H1 (cell line): ENCODE measurements at regions not wholly inside any gene's neighbourhood (a gene's known extent, or its start where the extent isn't known, plus 50 kb on each side); places are given as distances from the start of the nearest gene placed in this dataset.

ENCODE experiments used
- ASH2L ChIP-seq: fragments of 200-600, 300-600 bp; sonication (generic); IDR thresholded peaks from one replicate; pipeline ENCODE4 v1.7.1; 2017; ENCODE audit warnings: low read length
- BACH1 ChIP-seq: IDR thresholded peaks from 2 replicates; pipeline ENCODE4 v1.6.1; 2012; ENCODE audit warnings: low read length, improper control_type of control experiment
- EGR1 ChIP-seq: IDR thresholded peaks from 2 replicates; pipeline ENCODE4 v1.6.1; 2011; ENCODE audit warnings: low read depth, low read length, borderline replicate concordance
- KDM4A ChIP-seq: IDR thresholded peaks from one replicate; pipeline ENCODE4 v1.7.1; 2012; ENCODE audit warnings: low read depth, mild to moderate bottlenecking, moderate library complexity, low read length, inconsistent platforms; ENCODE audit not compliant: severe bottlenecking
- NANOG ChIP-seq: IDR thresholded peaks from 2 replicates; pipeline ENCODE4 v1.6.1; 2011; ENCODE audit warnings: low read length, low read depth, mild to moderate bottlenecking, inconsistent platforms; ENCODE audit not compliant: insufficient read depth, poor library complexity, severe bottlenecking
- RAD21 ChIP-seq, 2 experiments: IDR thresholded peaks in 1 of 2; conservative IDR thresholded peaks in 1 of 2; 2 replicates each; pipeline ENCODE4 v1.6.1; 2011; ENCODE audit warnings: low read depth in 2 of 2, low read length in 2 of 2, improper control_type of control experiment in 1 of 2, inconsistent platforms in 1 of 2, mild to moderate bottlenecking in 1 of 2, moderate library complexity in 1 of 2
- SP1 ChIP-seq: IDR thresholded peaks from 2 replicates; pipeline ENCODE4 v1.6.1; 2011; ENCODE audit warnings: low read depth, low read length
- SP2 ChIP-seq: IDR thresholded peaks from 2 replicates; pipeline ENCODE4 v1.6.1; 2012; ENCODE audit warnings: mild to moderate bottlenecking, low read length, inconsistent platforms
- TF ChIP-seq, protein P1 (sequence below): fragments of 300-600 bp; sonication (generic); IDR thresholded peaks from 2 replicates; pipeline ENCODE4 v1.7.1; 2012; ENCODE audit warnings: low read length, moderate library complexity, mild to moderate bottlenecking, inconsistent platforms; ENCODE audit not compliant: insufficient replicate concordance
- TF ChIP-seq, protein P2 (sequence below), 3 experiments: IDR thresholded peaks; 1 replicate in 2 of 3; 2 replicates in 1 of 3; pipeline versions ENCODE4 v1.5.1 to v1.6.1; 2011; ENCODE audit warnings: low read length in 3 of 3, mild to moderate bottlenecking in 3 of 3, inconsistent platforms in 2 of 3, low read depth in 1 of 3, moderate library complexity in 1 of 3; ENCODE audit not compliant: insufficient read depth in 1 of 3; ENCODE audit errors: control extremely low read depth in 1 of 3

- TF ChIP-seq, protein P1, sequence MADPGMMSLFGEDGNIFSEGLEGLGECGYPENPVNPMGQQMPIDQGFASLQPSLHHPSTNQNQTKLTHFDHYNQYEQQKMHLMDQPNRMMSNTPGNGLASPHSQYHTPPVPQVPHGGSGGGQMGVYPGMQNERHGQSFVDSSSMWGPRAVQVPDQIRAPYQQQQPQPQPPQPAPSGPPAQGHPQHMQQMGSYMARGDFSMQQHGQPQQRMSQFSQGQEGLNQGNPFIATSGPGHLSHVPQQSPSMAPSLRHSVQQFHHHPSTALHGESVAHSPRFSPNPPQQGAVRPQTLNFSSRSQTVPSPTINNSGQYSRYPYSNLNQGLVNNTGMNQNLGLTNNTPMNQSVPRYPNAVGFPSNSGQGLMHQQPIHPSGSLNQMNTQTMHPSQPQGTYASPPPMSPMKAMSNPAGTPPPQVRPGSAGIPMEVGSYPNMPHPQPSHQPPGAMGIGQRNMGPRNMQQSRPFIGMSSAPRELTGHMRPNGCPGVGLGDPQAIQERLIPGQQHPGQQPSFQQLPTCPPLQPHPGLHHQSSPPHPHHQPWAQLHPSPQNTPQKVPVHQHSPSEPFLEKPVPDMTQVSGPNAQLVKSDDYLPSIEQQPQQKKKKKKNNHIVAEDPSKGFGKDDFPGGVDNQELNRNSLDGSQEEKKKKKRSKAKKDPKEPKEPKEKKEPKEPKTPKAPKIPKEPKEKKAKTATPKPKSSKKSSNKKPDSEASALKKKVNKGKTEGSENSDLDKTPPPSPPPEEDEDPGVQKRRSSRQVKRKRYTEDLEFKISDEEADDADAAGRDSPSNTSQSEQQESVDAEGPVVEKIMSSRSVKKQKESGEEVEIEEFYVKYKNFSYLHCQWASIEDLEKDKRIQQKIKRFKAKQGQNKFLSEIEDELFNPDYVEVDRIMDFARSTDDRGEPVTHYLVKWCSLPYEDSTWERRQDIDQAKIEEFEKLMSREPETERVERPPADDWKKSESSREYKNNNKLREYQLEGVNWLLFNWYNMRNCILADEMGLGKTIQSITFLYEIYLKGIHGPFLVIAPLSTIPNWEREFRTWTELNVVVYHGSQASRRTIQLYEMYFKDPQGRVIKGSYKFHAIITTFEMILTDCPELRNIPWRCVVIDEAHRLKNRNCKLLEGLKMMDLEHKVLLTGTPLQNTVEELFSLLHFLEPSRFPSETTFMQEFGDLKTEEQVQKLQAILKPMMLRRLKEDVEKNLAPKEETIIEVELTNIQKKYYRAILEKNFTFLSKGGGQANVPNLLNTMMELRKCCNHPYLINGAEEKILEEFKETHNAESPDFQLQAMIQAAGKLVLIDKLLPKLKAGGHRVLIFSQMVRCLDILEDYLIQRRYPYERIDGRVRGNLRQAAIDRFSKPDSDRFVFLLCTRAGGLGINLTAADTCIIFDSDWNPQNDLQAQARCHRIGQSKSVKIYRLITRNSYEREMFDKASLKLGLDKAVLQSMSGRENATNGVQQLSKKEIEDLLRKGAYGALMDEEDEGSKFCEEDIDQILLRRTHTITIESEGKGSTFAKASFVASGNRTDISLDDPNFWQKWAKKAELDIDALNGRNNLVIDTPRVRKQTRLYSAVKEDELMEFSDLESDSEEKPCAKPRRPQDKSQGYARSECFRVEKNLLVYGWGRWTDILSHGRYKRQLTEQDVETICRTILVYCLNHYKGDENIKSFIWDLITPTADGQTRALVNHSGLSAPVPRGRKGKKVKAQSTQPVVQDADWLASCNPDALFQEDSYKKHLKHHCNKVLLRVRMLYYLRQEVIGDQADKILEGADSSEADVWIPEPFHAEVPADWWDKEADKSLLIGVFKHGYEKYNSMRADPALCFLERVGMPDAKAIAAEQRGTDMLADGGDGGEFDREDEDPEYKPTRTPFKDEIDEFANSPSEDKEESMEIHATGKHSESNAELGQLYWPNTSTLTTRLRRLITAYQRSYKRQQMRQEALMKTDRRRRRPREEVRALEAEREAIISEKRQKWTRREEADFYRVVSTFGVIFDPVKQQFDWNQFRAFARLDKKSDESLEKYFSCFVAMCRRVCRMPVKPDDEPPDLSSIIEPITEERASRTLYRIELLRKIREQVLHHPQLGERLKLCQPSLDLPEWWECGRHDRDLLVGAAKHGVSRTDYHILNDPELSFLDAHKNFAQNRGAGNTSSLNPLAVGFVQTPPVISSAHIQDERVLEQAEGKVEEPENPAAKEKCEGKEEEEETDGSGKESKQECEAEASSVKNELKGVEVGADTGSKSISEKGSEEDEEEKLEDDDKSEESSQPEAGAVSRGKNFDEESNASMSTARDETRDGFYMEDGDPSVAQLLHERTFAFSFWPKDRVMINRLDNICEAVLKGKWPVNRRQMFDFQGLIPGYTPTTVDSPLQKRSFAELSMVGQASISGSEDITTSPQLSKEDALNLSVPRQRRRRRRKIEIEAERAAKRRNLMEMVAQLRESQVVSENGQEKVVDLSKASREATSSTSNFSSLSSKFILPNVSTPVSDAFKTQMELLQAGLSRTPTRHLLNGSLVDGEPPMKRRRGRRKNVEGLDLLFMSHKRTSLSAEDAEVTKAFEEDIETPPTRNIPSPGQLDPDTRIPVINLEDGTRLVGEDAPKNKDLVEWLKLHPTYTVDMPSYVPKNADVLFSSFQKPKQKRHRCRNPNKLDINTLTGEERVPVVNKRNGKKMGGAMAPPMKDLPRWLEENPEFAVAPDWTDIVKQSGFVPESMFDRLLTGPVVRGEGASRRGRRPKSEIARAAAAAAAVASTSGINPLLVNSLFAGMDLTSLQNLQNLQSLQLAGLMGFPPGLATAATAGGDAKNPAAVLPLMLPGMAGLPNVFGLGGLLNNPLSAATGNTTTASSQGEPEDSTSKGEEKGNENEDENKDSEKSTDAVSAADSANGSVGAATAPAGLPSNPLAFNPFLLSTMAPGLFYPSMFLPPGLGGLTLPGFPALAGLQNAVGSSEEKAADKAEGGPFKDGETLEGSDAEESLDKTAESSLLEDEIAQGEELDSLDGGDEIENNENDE = no peak
- TF ChIP-seq ASH2L (no peak), NANOG (no peak), KDM4A (no peak), BACH1 (no peak), SP2 (no peak), RAD21 (IDR thresholded peaks at IDR 0.05 in 1 of 2, conservative IDR thresholded peaks at IDR 0.05 in 1 of 2; ENCODE audit: low read depth in 2 of 2, low read length in 2 of 2) (no peak), EGR1 (no peak), SP1 (no peak)
- TF ChIP-seq, protein P2, sequence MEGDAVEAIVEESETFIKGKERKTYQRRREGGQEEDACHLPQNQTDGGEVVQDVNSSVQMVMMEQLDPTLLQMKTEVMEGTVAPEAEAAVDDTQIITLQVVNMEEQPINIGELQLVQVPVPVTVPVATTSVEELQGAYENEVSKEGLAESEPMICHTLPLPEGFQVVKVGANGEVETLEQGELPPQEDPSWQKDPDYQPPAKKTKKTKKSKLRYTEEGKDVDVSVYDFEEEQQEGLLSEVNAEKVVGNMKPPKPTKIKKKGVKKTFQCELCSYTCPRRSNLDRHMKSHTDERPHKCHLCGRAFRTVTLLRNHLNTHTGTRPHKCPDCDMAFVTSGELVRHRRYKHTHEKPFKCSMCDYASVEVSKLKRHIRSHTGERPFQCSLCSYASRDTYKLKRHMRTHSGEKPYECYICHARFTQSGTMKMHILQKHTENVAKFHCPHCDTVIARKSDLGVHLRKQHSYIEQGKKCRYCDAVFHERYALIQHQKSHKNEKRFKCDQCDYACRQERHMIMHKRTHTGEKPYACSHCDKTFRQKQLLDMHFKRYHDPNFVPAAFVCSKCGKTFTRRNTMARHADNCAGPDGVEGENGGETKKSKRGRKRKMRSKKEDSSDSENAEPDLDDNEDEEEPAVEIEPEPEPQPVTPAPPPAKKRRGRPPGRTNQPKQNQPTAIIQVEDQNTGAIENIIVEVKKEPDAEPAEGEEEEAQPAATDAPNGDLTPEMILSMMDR (IDR thresholded peaks at IDR 0.05; ENCODE audit: control extremely low read depth in 1 of 3, insufficient read depth in 1 of 3, low read depth in 1 of 3, low read length in 3 of 3) = no peak
Measured at GRCh38 chr7:25809441-25809840, 342.6 kb upstream of the NFE2L3 start (continued).
